ENCODE measurements at regions not wholly inside any gene's neighbourhood (a gene's known extent, or its start where the extent isn't known, plus 50 kb on each side); places are given as distances from the start of the nearest gene placed in this dataset.

GRCh38 chr2:234422273-234422732 is 74.6 kb downstream of the ARL4C start:
- H3K4me1 Mint-ChIP-seq = peaks cover 49% of the 10 kb centered on the region
- no peaks in the 10 kb centered on the region for H3K36me3 Mint-ChIP-seq (ENCODE audit: low read depth)
- no peaks in the 10 kb centered on the region for H3K9me3 ChIP-seq (ENCODE audit: control insufficient read depth, low read length, poor library complexity, severe bottlenecking)
- H3K27me3 Mint-ChIP-seq = no peaks in the 10 kb centered on the region
- DNase-seq (no peak), ATAC-seq (peak; percentile 1)
- peak overlapping the region; percentile 73 for H3K4me3 Mint-ChIP-seq
- peak overlapping the region; percentile 99 for H3K27ac Mint-ChIP-seq

- no peaks in the 10 kb centered on the region for H3K36me3 Mint-ChIP-seq (ENCODE audit: low read depth)
- no peak overlapping the region for H3K4me3 Mint-ChIP-seq
- peaks cover 36% of the 10 kb centered on the region for H3K4me1 Mint-ChIP-seq
- H3K27ac Mint-ChIP-seq = peak overlapping the region; percentile 99
- H3K9me3 ChIP-seq (ENCODE audit: control insufficient read depth, low read length, poor library complexity, severe bottlenecking) = no peaks in the 10 kb centered on the region
- H3K27me3 Mint-ChIP-seq = no peaks in the 10 kb centered on the region
- ATAC-seq (no peak), DNase-seq (no peak)
Observed at GRCh38 chr2:234420408-234420807, 76.5 kb downstream of the ARL4C start.

- ATAC-seq = no peak
- no peaks in the 10 kb centered on the region for H3K27me3 Mint-ChIP-seq
- H3K4me1 Mint-ChIP-seq = peaks cover 36% of the 10 kb centered on the region
- DNase-seq = no peak
- no peaks in the 10 kb centered on the region for H3K9me3 ChIP-seq (ENCODE audit: control insufficient read depth, low read length, poor library complexity, severe bottlenecking)
- H3K27ac Mint-ChIP-seq = peak overlapping the region; percentile 99
- no peaks in the 10 kb centered on the region for H3K36me3 Mint-ChIP-seq (ENCODE audit: low read depth)
- no peak overlapping the region for H3K4me3 Mint-ChIP-seq
Observed at GRCh38 chr2:234419726-234420125, 77.2 kb downstream of the ARL4C start.

GRCh38 chr2:234415706-234416105 is 81.2 kb downstream of the ARL4C start:
- no peaks in the 10 kb centered on the region for H3K36me3 Mint-ChIP-seq (ENCODE audit: low read depth)
- DNase-seq (no peak), ATAC-seq (no peak)
- no peaks in the 10 kb centered on the region for H3K27me3 Mint-ChIP-seq
- H3K4me3 Mint-ChIP-seq = no peak overlapping the region
- H3K27ac Mint-ChIP-seq = peak overlapping the region; percentile 65
- H3K9me3 ChIP-seq (ENCODE audit: control insufficient read depth, low read length, poor library complexity, severe bottlenecking) = no peaks in the 10 kb centered on the region
- H3K4me1 Mint-ChIP-seq = peaks cover 21% of the 10 kb centered on the region

GRCh38 chr2:234414596-234414995 is 82.3 kb downstream of the ARL4C start:
- H3K36me3 Mint-ChIP-seq (ENCODE audit: low read depth) = no peaks in the 10 kb centered on the region
- H3K4me3 Mint-ChIP-seq = no peak overlapping the region
- no peaks in the 10 kb centered on the region for H3K27me3 Mint-ChIP-seq
- DNase-seq (no peak), ATAC-seq (peak; percentile 44)
- H3K9me3 ChIP-seq (ENCODE audit: control insufficient read depth, low read length, poor library complexity, severe bottlenecking) = no peaks in the 10 kb centered on the region
- H3K27ac Mint-ChIP-seq = peak overlapping the region; percentile 65
- peaks cover 24% of the 10 kb centered on the region for H3K4me1 Mint-ChIP-seq

- H3K36me3 Mint-ChIP-seq (ENCODE audit: low read depth) = no peaks in the 10 kb centered on the region
- peaks cover 24% of the 10 kb centered on the region for H3K4me1 Mint-ChIP-seq
Observed at GRCh38 chr2:234412726-234413125, 84.2 kb downstream of the ARL4C start.

GRCh38 chr2:234411793-234412192 is 85.1 kb downstream of the ARL4C start:
- DNase-seq (no peak), ATAC-seq (no peak)
- Mint-ChIP-seq H3K4me3 (no peak overlapping the region), H3K27me3 (no peaks in the 10 kb centered on the region), H3K4me1 (peaks cover 23% of the 10 kb centered on the region), H3K36me3 (ENCODE audit: low read depth) (no peaks in the 10 kb centered on the region), H3K27ac (peak overlapping the region; percentile 8)
- H3K9me3 ChIP-seq (ENCODE audit: control insufficient read depth, low read length, poor library complexity, severe bottlenecking) = no peaks in the 10 kb centered on the region

More at GRCh38 chr2:234412726-234413125, 84.2 kb downstream of the ARL4C start:
- H3K9me3 ChIP-seq (ENCODE audit: control insufficient read depth, low read length, poor library complexity, severe bottlenecking) = no peaks in the 10 kb centered on the region
- H3K27me3 Mint-ChIP-seq = no peaks in the 10 kb centered on the region
- DNase-seq (no peak), ATAC-seq (no peak)
- H3K27ac Mint-ChIP-seq = no peak overlapping the region
- H3K4me3 Mint-ChIP-seq = no peak overlapping the region

GRCh38 chr2:234410526-234410925 is 86.4 kb downstream of the ARL4C start:
- ATAC-seq = no peak
- Mint-ChIP-seq H3K27ac (peak overlapping the region; percentile 51), H3K36me3 (ENCODE audit: low read depth) (no peaks in the 10 kb centered on the region)

GRCh38 chr2:234409590-234409989 is 87.3 kb downstream of the ARL4C start:
- DNase-seq (no peak), ATAC-seq (no peak)
- Mint-ChIP-seq H3K4me1 (peaks cover 10% of the 10 kb centered on the region), H3K27ac (peak overlapping the region; percentile 51), H3K4me3 (no peak overlapping the region), H3K27me3 (no peaks in the 10 kb centered on the region), H3K36me3 (ENCODE audit: low read depth) (no peaks in the 10 kb centered on the region)
- no peaks in the 10 kb centered on the region for H3K9me3 ChIP-seq (ENCODE audit: control insufficient read depth, low read length, poor library complexity, severe bottlenecking)

More at GRCh38 chr2:234410526-234410925, 86.4 kb downstream of the ARL4C start:
- peaks cover 19% of the 10 kb centered on the region for H3K4me1 Mint-ChIP-seq
- no peaks in the 10 kb centered on the region for H3K27me3 Mint-ChIP-seq
- H3K9me3 ChIP-seq (ENCODE audit: control insufficient read depth, low read length, poor library complexity, severe bottlenecking) = no peaks in the 10 kb centered on the region
- DNase-seq = no peak
- no peak overlapping the region for H3K4me3 Mint-ChIP-seq

GRCh38 chr2:234406085-234406484 is 90.8 kb downstream of the ARL4C start:
- H3K27me3 Mint-ChIP-seq = no peaks in the 10 kb centered on the region
- ATAC-seq = no peak
- no peak for DNase-seq
- peaks cover 17% of the 10 kb centered on the region for H3K4me1 Mint-ChIP-seq
- H3K27ac Mint-ChIP-seq = no peak overlapping the region
- no peaks in the 10 kb centered on the region for H3K9me3 ChIP-seq (ENCODE audit: control insufficient read depth, low read length, poor library complexity, severe bottlenecking)
- H3K4me3 Mint-ChIP-seq = no peak overlapping the region
- no peaks in the 10 kb centered on the region for H3K36me3 Mint-ChIP-seq (ENCODE audit: low read depth)

- H3K4me1 Mint-ChIP-seq = peaks cover 13% of the 10 kb centered on the region
- H3K9me3 ChIP-seq (ENCODE audit: control insufficient read depth, low read length, poor library complexity, severe bottlenecking) = no peaks in the 10 kb centered on the region
- no peak overlapping the region for H3K4me3 Mint-ChIP-seq
- ATAC-seq = no peak
- DNase-seq = no peak
- H3K36me3 Mint-ChIP-seq (ENCODE audit: low read depth) = no peaks in the 10 kb centered on the region
- H3K27ac Mint-ChIP-seq = peak overlapping the region; percentile 62
- no peaks in the 10 kb centered on the region for H3K27me3 Mint-ChIP-seq
Observed at GRCh38 chr2:234405462-234405861, 91.4 kb downstream of the ARL4C start.

GRCh38 chr2:234404957-234405356 is 91.9 kb downstream of the ARL4C start:
- H3K9me3 ChIP-seq (ENCODE audit: control insufficient read depth, low read length, poor library complexity, severe bottlenecking) = no peaks in the 10 kb centered on the region
- no peak overlapping the region for H3K4me3 Mint-ChIP-seq
- no peak for ATAC-seq
- H3K36me3 Mint-ChIP-seq (ENCODE audit: low read depth) = no peaks in the 10 kb centered on the region
- no peaks in the 10 kb centered on the region for H3K27me3 Mint-ChIP-seq
- no peak for DNase-seq
- peaks cover 10% of the 10 kb centered on the region for H3K4me1 Mint-ChIP-seq
- H3K27ac Mint-ChIP-seq = peak overlapping the region; percentile 62

- Mint-ChIP-seq H3K4me3 (no peak overlapping the region), H3K36me3 (ENCODE audit: low read depth) (no peaks in the 10 kb centered on the region), H3K4me1 (peaks cover 11% of the 10 kb centered on the region), H3K27ac (no peak overlapping the region), H3K27me3 (no peaks in the 10 kb centered on the region)
- DNase-seq (no peak), ATAC-seq (no peak)
- H3K9me3 ChIP-seq (ENCODE audit: control insufficient read depth, low read length, poor library complexity, severe bottlenecking) = no peaks in the 10 kb centered on the region
Observed at GRCh38 chr2:234403751-234404150, 93.1 kb downstream of the ARL4C start.

GRCh38 chr2:234403074-234403473 is 93.8 kb downstream of the ARL4C start:
- H3K36me3 Mint-ChIP-seq (ENCODE audit: low read depth) = no peaks in the 10 kb centered on the region
- DNase-seq (no peak), ATAC-seq (no peak)
- H3K9me3 ChIP-seq (ENCODE audit: control insufficient read depth, low read length, poor library complexity, severe bottlenecking) = no peaks in the 10 kb centered on the region
- peaks cover 14% of the 10 kb centered on the region for H3K4me1 Mint-ChIP-seq
- H3K27ac Mint-ChIP-seq = peak overlapping the region; percentile 72
- no peaks in the 10 kb centered on the region for H3K27me3 Mint-ChIP-seq
- no peak overlapping the region for H3K4me3 Mint-ChIP-seq
